ENCODE measurements at regions not wholly inside any gene's neighbourhood (a gene's known extent, or its start where the extent isn't known, plus 50 kb on each side); places are given as distances from the start of the nearest gene placed in this dataset.

GRCh38 chr3:13177641-13178040 lies 104.4 kb upstream of the IQSEC1 start:
- no peak overlapping the region for H3K4me3 ChIP-seq
- ChIA-PET POLR2A (no interaction called here), CTCF (ENCODE audit: low intra/inter-chr PET ratio) (no interaction called here)
- no TSS peak for BruUV-seq (replicated peaks)
- DNase-seq (ENCODE audit: extremely low read depth in 1 of 4, low spot score in 3 of 4) (no peak), ATAC-seq (no peak), FAIRE-seq (no peak)
- no peak overlapping the region for H3K27ac ChIP-seq (ENCODE audit: extremely low read depth, low read depth, low read length)
- intact Hi-C loops (cut with micrococcal nuclease) (no loop called here), in situ Hi-C loops (cut with MboI) (no loop called here)
- TF ChIP-seq BMI1 (IDR thresholded peaks at IDR 0.05; ENCODE audit: low read length), result no peak
- TF ChIP-seq TCFL5 (CRISPR knock-in tag; conservative IDR thresholded peaks at IDR 0.05), result no peak
- TF ChIP-seq ZHX1 (conservative IDR thresholded peaks at IDR 0.05; ENCODE audit: low read length), result no peak
- TF ChIP-seq ZNF785 (CRISPR knock-in tag; IDR thresholded peaks at IDR 0.05), result no peak
- H3K36me3 ChIP-seq (ENCODE audit: control insufficient read depth, insufficient read depth, low read length), result no peaks in the 10 kb centered on the region
- no peaks in the 10 kb centered on the region for H3K9me1 ChIP-seq (ENCODE audit: control insufficient read depth, insufficient read depth, low read length)
- peaks cover 3% of the 10 kb centered on the region; the same call in 1 of the 2 replicates for H3K9me3 ChIP-seq (replicated peaks; ENCODE audit: control insufficient read depth, insufficient read depth, low read depth, low read length)
- 0% methylated on average over 4 of the region's 4 CpGs for WGBS (ENCODE audit: insufficient coverage, low coverage, missing lambda C conversion rate)
- peaks cover 5 to 20% of the 10 kb centered on the region in 2 experiments; a peak in 4 of 5 replicates for H3K27me3 ChIP-seq (ENCODE audit: control insufficient read depth in 2 of 2, insufficient read depth in 2 of 2, low read length in 2 of 2)
- no peak overlapping the region for H3K9ac ChIP-seq (ENCODE audit: insufficient read depth in 1 of 2, low read depth in 2 of 2, low read length in 2 of 2)
- H3K4me1 ChIP-seq (replicated peaks in 1 of 2; ENCODE audit: control insufficient read depth in 2 of 2, insufficient read depth in 2 of 2, low read length in 2 of 2), result no peaks in the 10 kb centered on the region; a peak in 1 of 5 replicates
- H2AFZ ChIP-seq (ENCODE audit: low read depth, low read length), result no peak overlapping the region
- H3K4me2 ChIP-seq (ENCODE audit: insufficient read depth, low read length), result no peak overlapping the region
- no peaks in the 10 kb centered on the region for H3K79me2 ChIP-seq (ENCODE audit: control insufficient read depth, insufficient read depth, low read length)
- H4K20me1 ChIP-seq (replicated peaks; ENCODE audit: control insufficient read depth, insufficient read depth, low read length), result no peaks in the 10 kb centered on the region; the same call in none of the 2 replicates

Measured in K562 (cell line).